Activated naive CD4-positive, alpha-beta T cell treated with anti-CD3 and anti-CD28 coated beads, Interleukin-2, amount 10 ng/mL, durations not matched to agents 7 days and 5 days (primary cell): ENCODE measurements at regions not wholly inside any gene's neighbourhood (a gene's known extent, or its start where the extent isn't known, plus 50 kb on each side); places are given as distances from the start of the nearest gene placed in this dataset.

Experiments used
- CTCF ChIA-PET: fragments of 350-600 bp; sonication (Branson Sonifier 250); formaldehyde crosslinking; loops from one replicate; lab custom pipeline; 2021; ENCODE audit warnings: antibody characterized with exemption; lab: Charles Lee
- DNase-seq: peaks from one replicate; pipeline ENCODE4 v3.0.0-alpha.2; 2020
- H3K27ac Mint-ChIP-seq: one replicate; pipeline ENCODE4 v1.8.0; 2021; ENCODE audit warnings: mild to moderate bottlenecking, moderate library complexity, mixed read lengths
- H3K27me3 Mint-ChIP-seq: one replicate; pipeline ENCODE4 v1.8.0; 2021; ENCODE audit warnings: mild to moderate bottlenecking, mixed read lengths
- H3K36me3 Mint-ChIP-seq: one replicate; pipeline ENCODE4 v1.8.0; 2021; ENCODE audit warnings: mixed read lengths
- H3K4me1 Mint-ChIP-seq: one replicate; pipeline ENCODE4 v1.8.0; 2021; ENCODE audit warnings: mixed read lengths
- H3K4me3 Mint-ChIP-seq: one replicate; pipeline ENCODE4 v1.8.0; 2021; ENCODE audit warnings: mild to moderate bottlenecking, moderate library complexity, mixed read lengths
- H3K9me3 Mint-ChIP-seq: one replicate; pipeline ENCODE4 v1.8.0; 2021; ENCODE audit warnings: mixed read lengths

DNA sequence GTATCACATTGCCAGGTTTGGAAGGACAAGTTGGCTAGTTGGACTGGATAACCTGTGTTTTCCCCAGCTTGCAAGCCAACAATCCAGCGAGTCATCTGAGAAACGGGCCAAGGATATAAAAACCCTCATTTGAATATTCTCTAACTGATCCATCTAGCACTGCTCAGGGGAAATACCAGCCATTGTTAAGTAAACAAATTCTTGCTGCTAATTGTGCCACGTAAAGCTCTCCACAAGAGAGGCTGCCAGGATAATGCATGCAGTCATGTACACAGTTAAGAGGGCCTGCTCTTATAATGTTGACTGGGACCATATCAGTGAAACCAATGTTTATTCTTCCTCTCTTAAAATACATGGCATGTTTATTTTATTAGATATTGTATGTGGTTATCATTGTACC is 663.2 kb upstream of the SGCG start:
- CTCF ChIA-PET: no interaction called here
- no peak for DNase-seq
- no peaks in the 10 kb centered on the region for H3K27me3 Mint-ChIP-seq
- H3K4me1 Mint-ChIP-seq: no peaks in the 10 kb centered on the region
- H3K27ac Mint-ChIP-seq: no peak overlapping the region
- H3K4me3 Mint-ChIP-seq: no peak overlapping the region
- no peaks in the 10 kb centered on the region for H3K36me3 Mint-ChIP-seq
- no peaks in the 10 kb centered on the region for H3K9me3 Mint-ChIP-seq

DNA sequence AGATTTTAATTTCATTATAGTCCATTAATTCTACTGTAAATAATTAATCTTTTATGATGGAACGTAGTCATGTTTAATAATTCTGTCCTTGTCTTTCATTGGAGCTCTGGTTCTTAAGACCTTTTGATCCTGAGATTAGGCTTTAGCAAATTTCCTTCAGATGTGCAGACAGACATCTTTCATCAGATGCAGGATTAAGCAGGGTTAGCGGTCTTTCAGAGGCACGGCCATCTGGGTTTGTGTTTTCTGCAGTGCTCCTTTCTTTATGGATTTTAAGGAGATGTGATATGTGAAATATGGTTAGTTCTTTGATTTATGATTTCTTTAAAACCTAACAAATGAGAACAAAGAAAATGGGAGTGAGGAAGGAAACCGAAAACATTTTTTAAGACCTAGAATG is 643.9 kb upstream of the SGCG start:
- DNase-seq: no peak
- Mint-ChIP-seq H3K27me3 (no peaks in the 10 kb centered on the region), H3K27ac (no peak overlapping the region), H3K4me3 (no peak overlapping the region), H3K4me1 (no peaks in the 10 kb centered on the region), H3K9me3 (peaks cover 13% of the 10 kb centered on the region), H3K36me3 (no peaks in the 10 kb centered on the region)
- CTCF ChIA-PET: no interaction called here

DNA sequence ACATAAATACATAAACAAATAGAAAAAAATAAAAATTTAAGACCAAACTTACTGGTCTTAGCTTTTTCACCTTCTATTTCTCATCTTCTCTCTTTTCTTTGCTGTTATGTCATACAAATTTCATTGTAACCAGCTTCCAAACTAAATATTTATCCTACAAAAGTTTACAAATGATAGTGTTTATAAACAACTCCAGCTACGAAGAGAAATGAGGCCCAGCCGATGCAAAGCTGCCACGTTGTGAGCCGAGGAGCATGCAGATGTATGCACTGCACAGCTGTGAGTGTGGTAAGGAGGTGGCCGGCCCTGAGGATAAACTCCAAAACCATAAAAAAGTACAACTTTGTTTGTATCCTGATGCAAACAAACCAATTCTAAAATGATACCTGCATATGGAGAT is 642.4 kb upstream of the SGCG start:
- H3K27me3 Mint-ChIP-seq: no peaks in the 10 kb centered on the region
- no peaks in the 10 kb centered on the region for H3K36me3 Mint-ChIP-seq
- peaks cover 8% of the 10 kb centered on the region for H3K9me3 Mint-ChIP-seq
- H3K4me3 Mint-ChIP-seq: no peak overlapping the region
- H3K27ac Mint-ChIP-seq: no peak overlapping the region
- CTCF ChIA-PET: no interaction called here
- DNase-seq: no peak
- no peaks in the 10 kb centered on the region for H3K4me1 Mint-ChIP-seq

DNA sequence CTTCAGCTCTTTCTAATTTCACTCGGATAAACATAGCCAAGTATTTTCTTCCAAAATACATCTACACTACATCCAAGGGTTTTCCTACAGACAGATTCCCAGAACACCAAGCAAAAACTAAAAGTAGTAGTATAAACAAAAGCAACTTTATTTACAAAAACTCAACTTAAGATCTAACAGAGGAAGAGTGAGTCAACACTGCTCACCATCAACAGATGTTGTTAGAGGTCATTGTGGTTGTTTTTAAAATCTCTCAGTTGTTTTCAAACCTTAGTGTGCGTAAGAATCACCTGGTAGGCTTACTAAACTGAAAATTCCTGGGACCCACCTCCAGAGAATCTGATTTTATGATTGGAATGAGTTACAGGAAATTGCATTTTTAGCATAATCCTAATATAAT is 631.7 kb upstream of the SGCG start:
- CTCF ChIA-PET: no interaction called here
- H3K9me3 Mint-ChIP-seq: peaks cover 6% of the 10 kb centered on the region
- H3K4me1 Mint-ChIP-seq: no peaks in the 10 kb centered on the region
- no peak overlapping the region for H3K27ac Mint-ChIP-seq
- no peaks in the 10 kb centered on the region for H3K27me3 Mint-ChIP-seq
- no peaks in the 10 kb centered on the region for H3K36me3 Mint-ChIP-seq
- no peak overlapping the region for H3K4me3 Mint-ChIP-seq
- DNase-seq: no peak

DNA sequence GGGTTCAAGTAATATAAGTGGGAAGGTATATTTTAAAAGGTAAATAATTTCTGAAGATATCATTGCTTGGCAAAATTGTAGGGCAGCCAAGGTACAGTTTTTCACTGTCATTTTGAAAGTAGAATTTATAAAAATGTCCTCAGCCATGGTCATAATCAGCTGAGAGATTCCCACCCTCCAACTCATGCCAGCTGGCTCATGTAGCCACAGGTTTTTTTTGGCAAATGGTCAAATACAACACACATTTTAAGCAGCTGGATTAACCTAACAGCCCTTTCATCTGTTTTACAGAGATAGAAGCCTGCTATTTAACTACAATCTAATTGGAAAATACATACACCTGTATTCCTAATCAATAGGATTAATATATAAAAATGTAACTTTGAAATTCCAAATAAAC is 619.2 kb upstream of the SGCG start:
- no peaks in the 10 kb centered on the region for H3K27me3 Mint-ChIP-seq
- H3K9me3 Mint-ChIP-seq: peaks cover 2% of the 10 kb centered on the region
- CTCF ChIA-PET: no interaction called here

DNA sequence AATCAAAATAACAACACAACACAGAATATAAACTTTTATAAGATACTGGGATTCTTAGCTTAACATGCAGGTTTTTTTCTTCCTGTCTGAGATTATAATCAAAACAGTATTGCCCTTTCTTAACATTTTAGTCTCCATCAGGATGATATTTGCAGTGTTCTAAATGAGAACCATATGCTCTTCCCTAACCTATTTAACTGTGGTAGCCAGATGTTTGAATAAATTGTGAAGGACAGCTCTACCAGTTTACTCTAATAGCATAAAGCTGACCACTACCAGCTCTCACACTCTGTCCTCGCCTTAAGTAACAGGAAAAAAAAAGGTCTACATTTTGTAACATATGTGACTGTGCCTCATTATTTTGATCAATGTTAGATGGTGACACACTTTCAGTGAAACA is 618.7 kb upstream of the SGCG start:
- no peaks in the 10 kb centered on the region for H3K4me1 Mint-ChIP-seq
- no peak overlapping the region for H3K27ac Mint-ChIP-seq
- H3K9me3 Mint-ChIP-seq: peaks cover 2% of the 10 kb centered on the region
- H3K27me3 Mint-ChIP-seq: no peaks in the 10 kb centered on the region
- CTCF ChIA-PET: no interaction called here
- no peaks in the 10 kb centered on the region for H3K36me3 Mint-ChIP-seq
- H3K4me3 Mint-ChIP-seq: no peak overlapping the region
- DNase-seq: no peak

More for the DNA sequence above, 619.2 kb upstream of the SGCG start:
- Mint-ChIP-seq H3K36me3 (no peaks in the 10 kb centered on the region), H3K27ac (no peak overlapping the region), H3K4me1 (no peaks in the 10 kb centered on the region), H3K4me3 (no peak overlapping the region)
- DNase-seq: no peak

DNA sequence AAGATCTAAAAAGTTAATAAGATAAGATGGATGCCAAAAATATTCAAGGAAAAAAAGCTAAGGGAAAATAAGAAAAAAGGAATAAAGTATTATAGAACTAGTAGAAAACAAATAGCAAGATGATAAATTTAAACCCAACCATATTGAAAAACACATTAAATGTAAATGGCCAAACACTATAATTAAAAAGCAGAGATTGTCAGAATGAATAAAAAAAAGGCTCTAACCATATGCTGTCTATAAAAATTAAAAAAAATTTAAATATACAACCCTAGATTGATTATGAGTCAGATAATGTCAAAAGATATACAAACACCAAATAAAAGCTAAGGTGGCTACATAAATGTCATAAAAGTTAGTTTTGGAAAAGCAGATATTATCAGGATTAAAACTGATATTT is 617.5 kb upstream of the SGCG start:
- Mint-ChIP-seq H3K9me3 (peaks cover 2% of the 10 kb centered on the region), H3K27me3 (no peaks in the 10 kb centered on the region), H3K27ac (no peak overlapping the region), H3K4me1 (no peaks in the 10 kb centered on the region), H3K4me3 (no peak overlapping the region), H3K36me3 (no peaks in the 10 kb centered on the region)
- CTCF ChIA-PET: no interaction called here
- DNase-seq: no peak

DNA sequence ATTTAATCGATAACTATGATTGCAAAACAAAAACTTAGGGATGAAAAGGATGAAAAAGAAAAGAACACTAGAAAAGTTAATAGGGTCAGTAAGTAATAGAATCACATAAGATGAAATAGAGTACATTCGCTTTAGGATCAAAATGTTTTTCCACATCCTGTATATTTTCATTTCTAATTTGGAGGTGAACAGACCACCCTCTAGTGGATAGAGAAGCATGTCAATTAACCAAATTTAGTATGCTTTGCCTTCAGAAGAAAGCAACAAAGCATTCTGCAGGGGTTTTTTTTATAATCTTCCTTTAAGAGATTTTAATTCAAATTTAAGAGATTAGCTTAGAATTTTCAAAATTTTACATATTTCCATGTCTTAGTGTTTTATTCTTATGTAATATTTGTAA is 611.0 kb upstream of the SGCG start:
- Mint-ChIP-seq H3K36me3 (no peaks in the 10 kb centered on the region), H3K4me1 (no peaks in the 10 kb centered on the region), H3K9me3 (no peaks in the 10 kb centered on the region), H3K27ac (no peak overlapping the region), H3K4me3 (no peak overlapping the region), H3K27me3 (no peaks in the 10 kb centered on the region)
- DNase-seq: no peak
- CTCF ChIA-PET: no interaction called here

DNA sequence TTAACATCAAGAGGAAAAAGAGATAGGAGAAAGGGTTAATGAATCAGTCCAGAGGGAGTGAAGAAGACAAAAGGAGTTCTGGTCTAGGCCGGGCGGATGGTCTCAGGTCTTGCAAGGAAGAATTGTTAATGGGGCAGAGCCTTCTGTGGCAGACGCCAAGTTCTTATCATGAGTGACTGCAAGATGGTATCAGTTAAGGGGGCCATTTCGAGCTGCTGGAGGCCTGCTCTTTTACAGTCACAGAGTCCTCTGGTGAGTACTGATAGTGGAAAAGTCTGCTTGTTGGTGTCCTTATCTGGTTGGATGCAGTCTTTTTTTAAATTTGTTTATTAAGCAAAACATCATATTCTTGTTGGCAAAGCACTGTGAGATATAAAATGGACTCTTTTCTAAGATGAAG is 590.9 kb upstream of the SGCG start:
- H3K27me3 Mint-ChIP-seq: no peaks in the 10 kb centered on the region
- H3K4me1 Mint-ChIP-seq: no peaks in the 10 kb centered on the region
- no peaks in the 10 kb centered on the region for H3K36me3 Mint-ChIP-seq
- no peak for DNase-seq
- H3K27ac Mint-ChIP-seq: no peak overlapping the region
- H3K9me3 Mint-ChIP-seq: peaks cover 4% of the 10 kb centered on the region
- CTCF ChIA-PET: no interaction called here
- no peak overlapping the region for H3K4me3 Mint-ChIP-seq

DNA sequence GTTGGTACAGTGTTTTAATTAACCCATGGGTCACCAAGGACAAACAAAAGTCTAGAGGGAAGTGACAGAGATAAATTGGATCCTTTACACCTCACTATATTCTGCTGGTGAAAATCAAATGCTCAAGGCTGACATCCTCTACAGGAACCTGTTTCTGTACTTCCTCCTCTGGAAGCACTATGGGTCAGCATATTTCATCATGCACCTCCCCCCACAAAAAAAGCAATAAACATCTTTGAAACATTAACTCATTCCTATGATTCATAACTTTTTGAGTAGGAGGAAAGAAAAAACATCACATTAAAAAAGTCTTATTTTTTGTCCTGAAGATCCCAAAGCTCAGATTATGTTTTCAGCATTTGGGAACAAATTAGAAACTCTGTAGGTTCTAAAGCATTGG is 588.3 kb upstream of the SGCG start:
- Mint-ChIP-seq H3K27ac (no peak overlapping the region), H3K4me3 (no peak overlapping the region), H3K27me3 (no peaks in the 10 kb centered on the region), H3K9me3 (no peaks in the 10 kb centered on the region), H3K4me1 (no peaks in the 10 kb centered on the region), H3K36me3 (no peaks in the 10 kb centered on the region)
- CTCF ChIA-PET: no interaction called here
- no peak for DNase-seq

DNA sequence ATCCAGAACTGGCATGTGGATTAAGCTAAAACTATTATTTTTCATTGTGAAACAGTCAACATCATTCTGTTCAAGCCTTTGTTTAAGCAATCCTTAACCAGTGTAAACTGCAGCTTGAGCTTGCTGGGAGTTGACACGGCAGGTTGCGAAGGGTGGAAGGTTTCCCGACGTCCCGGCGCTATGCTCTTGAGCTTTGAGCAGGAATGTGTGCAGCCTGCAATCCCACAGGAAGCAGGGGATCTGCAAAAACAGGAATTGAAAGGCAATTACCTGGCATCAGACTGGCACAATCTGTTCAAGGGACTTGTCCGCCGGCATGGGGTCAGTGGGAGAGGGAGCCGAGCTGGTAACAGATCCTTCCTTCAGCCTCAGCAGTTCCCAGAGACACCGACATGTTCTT is 586.7 kb upstream of the SGCG start:
- H3K4me1 Mint-ChIP-seq: no peaks in the 10 kb centered on the region
- H3K27me3 Mint-ChIP-seq: no peaks in the 10 kb centered on the region
- no peaks in the 10 kb centered on the region for H3K36me3 Mint-ChIP-seq
- no peaks in the 10 kb centered on the region for H3K9me3 Mint-ChIP-seq
- no peak overlapping the region for H3K27ac Mint-ChIP-seq
- DNase-seq: no peak
- CTCF ChIA-PET: no interaction called here
- H3K4me3 Mint-ChIP-seq: no peak overlapping the region

DNA sequence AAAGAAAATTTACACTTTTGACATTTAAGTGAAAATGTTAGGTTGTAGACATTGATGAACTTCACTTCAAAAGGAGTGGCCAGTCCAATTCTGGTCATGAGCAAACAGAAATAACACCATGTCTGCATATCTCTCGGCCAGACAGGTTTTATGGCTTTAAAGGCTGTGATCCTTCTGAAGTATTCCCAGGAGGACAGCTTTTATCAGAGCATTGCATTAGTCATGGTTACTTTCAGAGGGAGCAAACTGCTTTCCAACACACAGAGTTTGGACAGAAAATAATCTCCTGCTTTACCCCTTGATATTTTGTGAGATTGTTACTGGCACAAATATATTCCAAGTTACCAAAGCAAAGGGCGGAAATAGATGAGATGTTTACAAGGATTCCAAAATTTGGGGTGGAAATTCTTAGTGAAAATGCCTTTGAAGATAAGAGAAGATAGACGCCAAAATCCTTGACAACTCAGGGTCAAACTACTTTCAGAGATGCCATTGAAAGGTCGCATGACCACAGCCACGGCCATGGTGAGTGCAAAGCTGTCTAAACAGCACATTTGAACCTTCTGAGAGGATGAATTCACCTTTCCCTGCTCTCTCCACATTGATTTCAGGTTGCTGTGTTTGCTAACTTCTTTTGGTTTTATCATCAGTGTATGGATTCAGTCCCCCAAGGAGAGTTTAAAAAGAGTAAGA is 584.5 kb upstream of the SGCG start:
- Mint-ChIP-seq H3K4me3 (no peak overlapping the region), H3K27me3 (no peaks in the 10 kb centered on the region), H3K36me3 (no peaks in the 10 kb centered on the region), H3K27ac (no peak overlapping the region), H3K9me3 (no peaks in the 10 kb centered on the region), H3K4me1 (no peaks in the 10 kb centered on the region)
- no peak for DNase-seq
- CTCF ChIA-PET: no interaction called here

DNA sequence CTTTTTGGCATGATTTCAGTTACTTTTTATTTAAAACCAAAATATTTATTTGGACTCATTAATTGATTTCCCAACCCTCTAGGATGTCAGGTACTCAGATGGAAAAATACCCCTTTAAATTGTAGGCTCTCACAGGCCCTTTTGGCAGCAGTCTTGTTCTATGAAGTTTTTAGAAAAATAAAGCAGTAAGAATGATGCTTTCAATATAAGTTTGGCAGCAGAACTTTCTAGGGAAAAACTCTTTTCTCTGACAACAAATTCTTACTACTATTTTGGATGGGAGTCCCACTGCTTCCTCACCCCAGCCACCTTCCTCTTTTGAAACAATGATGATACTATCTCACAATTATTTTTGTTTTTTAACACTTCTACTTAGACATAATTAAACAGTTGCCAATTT is 581.6 kb upstream of the SGCG start:
- H3K4me1 Mint-ChIP-seq: no peaks in the 10 kb centered on the region
- no peaks in the 10 kb centered on the region for H3K36me3 Mint-ChIP-seq
- H3K9me3 Mint-ChIP-seq: no peaks in the 10 kb centered on the region
- no peaks in the 10 kb centered on the region for H3K27me3 Mint-ChIP-seq
- DNase-seq: no peak
- CTCF ChIA-PET: no interaction called here
- H3K27ac Mint-ChIP-seq: no peak overlapping the region
- H3K4me3 Mint-ChIP-seq: no peak overlapping the region

DNA sequence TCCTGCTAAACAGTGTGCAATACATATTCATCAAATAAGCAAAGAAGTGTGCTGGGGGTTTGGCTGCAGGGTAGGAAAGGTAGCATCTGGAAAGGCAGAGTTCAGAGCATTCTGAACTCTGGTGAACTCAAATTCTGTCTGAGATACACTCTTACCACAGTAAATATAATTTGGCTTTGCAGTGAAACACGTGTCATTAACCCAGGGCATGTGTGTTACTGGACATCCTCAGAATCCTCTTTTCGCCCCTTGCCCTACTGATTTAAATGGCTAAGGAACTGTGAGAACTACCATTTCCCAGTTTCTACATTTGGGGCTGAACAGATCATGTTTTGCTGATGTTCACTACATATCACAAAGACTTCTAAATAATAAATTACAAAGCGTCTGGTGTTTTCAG is 562.8 kb upstream of the SGCG start:
- no peak for DNase-seq
- no peaks in the 10 kb centered on the region for H3K36me3 Mint-ChIP-seq

DNA sequence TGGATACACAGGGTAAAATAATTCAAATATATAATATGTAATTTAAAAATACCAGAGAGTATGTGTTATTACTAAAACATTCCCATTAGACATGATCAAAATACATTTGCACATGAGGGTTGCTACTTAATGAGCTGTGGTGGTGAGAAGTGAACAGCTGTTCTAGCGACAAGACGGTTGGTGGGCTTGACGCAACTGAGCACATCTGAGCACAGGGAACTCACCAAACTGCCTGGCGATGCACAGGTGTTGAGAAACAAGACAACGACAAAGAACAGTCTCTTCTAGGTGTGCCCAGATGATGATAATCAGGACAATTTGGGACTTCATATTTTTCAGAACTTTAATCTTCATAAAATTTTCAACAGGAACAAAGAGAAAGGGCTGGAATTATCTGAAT is 555.1 kb upstream of the SGCG start:
- H3K4me3 Mint-ChIP-seq: no peak overlapping the region
- peaks cover 1% of the 10 kb centered on the region for H3K9me3 Mint-ChIP-seq
- no peak for DNase-seq
- H3K36me3 Mint-ChIP-seq: no peaks in the 10 kb centered on the region
- no peak overlapping the region for H3K27ac Mint-ChIP-seq
- no peaks in the 10 kb centered on the region for H3K4me1 Mint-ChIP-seq
- CTCF ChIA-PET: no interaction called here
- H3K27me3 Mint-ChIP-seq: no peaks in the 10 kb centered on the region

More for the DNA sequence above, 562.8 kb upstream of the SGCG start:
- CTCF ChIA-PET: no interaction called here
- Mint-ChIP-seq H3K4me3 (no peak overlapping the region), H3K9me3 (peaks cover 6% of the 10 kb centered on the region), H3K27me3 (no peaks in the 10 kb centered on the region), H3K4me1 (no peaks in the 10 kb centered on the region), H3K27ac (no peak overlapping the region)

DNA sequence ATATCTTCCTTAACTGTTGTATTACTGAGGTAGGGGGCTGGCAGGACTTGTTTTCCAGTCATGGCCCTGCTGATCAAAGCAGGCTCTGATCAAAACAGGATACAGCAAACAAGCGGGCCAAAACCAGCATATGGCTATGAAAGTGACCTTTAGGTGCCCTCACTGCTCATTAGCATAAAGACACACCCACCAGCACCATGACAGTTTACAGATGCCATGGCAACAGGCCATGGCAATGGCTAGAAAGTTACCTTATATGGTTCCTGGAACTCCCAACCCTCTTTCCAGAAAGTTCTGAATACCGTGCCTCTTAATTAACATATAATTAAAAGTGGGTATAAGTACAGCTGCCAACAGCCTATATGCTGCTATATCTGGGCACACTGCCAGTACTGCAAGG is 551.4 kb upstream of the SGCG start:
- no peak overlapping the region for H3K27ac Mint-ChIP-seq
- CTCF ChIA-PET: no interaction called here
- H3K9me3 Mint-ChIP-seq: peaks cover 8% of the 10 kb centered on the region
- DNase-seq: no peak
- H3K4me1 Mint-ChIP-seq: no peaks in the 10 kb centered on the region
- H3K4me3 Mint-ChIP-seq: no peak overlapping the region
- H3K27me3 Mint-ChIP-seq: no peaks in the 10 kb centered on the region
- H3K36me3 Mint-ChIP-seq: no peaks in the 10 kb centered on the region
